Renal pelvis (tissue), 1 donor: ENCODE measurements at regions not wholly inside any gene's neighbourhood (a gene's known extent, or its start where the extent isn't known, plus 50 kb on each side); places are given as distances from the start of the nearest gene placed in this dataset.

ENCODE experiments used
- DNase-seq: peaks from one replicate; pipeline ENCODE4 v3.0.0-alpha.2; 2013

DNA sequence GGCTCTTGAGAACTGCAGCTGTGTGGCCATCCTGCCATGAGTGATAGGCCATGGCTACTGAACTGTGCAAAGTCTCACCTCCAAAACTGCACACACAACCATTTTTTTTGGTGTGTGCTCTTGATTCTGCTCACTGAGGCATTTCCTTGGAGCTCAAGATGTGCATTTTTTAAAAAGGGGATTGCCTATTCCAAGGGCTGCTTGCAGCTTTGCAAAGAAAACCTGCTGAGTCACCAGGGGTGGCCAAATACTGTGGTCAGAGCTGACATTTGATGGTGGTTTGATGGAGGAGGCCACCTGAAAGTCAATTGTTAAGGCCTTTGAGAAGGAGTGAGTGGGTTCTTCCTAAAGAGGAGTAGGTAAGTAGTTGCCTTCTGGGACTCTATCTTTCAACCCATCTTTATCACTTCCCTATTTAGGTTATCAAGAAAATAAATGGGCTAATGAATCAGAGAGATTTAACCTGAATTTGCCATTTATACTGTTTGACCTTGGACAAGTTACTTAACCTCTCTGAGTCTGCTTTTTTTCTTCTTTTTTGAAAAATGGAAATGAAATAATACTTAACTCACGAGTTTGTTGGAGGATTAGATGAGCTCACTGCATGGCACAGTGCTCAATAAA, 87.9 kb downstream of the CHST2 start:
- no peak for DNase-seq

DNA sequence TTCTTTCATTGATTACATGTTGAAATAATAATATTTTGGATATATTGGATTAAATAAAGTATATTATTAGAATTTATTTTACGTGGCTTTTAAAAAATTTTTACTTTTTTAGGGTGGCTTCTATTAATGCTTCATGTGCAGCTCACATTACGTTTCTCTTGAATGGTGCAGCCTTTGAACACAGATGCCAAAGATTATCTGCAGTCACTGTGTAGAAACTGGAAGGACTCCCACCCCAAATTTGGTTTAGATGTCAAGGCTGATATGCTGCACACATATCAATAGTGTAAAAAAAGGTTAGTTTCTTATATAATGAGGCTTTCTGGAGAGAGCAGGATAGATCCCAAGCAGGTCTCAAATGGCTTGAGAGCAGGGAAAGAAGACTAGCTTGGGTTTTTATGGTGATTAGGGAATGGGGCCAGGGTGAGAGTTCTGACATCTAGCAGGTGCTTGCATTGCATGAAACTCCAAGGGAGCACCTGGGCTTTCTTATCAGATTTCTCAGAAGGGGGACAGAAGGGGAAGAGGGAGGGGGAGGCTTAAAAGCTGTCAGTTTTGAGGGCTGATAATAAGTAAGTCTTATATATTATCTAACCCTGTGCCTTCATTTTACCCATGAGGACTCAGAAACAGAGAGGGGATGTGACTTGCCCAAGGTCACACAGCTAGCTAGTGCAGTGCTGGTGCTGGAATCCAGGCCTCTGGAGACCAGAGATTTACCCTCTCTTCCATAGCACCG, 89.6 kb downstream of the CHST2 start:
- DNase-seq: no peak

DNA sequence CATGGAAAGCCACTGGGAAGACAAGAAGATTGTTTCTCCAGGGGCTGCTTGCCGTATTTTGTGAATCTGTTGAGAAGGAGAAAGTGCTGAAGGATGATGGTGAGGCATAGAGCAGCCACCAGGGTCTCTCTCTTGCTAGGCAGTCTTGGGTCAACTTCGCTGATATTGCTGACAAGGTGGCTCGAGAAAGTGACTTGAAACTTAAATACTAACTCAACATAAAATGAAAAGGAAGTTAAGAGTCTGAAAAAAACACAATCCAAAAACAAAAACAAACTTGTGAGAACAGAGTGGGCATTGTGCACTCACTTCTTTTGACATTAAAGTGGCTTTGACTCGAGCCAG, 90.1 kb downstream of the CHST2 start:
- no peak for DNase-seq

DNA sequence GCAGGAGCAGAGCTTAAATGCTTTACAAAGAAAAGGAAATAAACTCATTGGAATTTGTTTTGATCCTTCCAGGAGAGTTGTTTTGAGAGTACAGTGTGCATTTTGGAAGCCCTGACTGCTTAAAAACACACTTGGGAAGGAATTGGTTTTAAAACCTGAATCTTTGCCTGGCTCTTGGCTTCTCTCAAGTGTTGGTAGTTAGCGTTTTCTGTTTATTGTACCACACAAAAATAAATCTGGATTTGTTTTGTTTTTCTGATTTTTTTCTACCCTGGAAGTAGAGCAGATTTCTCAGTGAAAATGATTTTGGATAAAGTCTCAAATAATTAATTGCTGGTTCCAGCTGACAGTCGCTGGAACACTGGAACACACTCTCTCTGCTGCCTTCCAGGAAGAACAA, 90.6 kb downstream of the CHST2 start:
- DNase-seq: no peak

DNA sequence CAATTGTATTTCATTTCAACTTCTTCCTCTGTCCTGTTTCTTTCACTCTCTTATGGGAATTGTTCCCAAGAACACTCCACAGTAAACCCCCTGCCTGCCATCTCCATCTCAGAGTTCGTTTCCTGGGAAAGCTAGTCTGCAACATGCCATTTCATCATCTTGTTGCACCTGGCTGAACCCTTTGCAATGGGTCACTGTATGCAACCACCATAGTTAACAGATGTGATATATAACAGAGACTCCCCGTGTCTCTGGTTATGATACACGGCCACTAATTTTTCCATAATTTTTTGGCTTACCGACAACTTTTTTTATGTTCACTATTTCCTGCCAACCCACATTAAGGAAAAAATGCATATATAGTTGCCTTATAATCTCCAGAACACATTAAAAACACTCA, 95.5 kb downstream of the CHST2 start:
- no peak for DNase-seq
